Fibroblast of the aortic adventitia (primary cell): ENCODE measurements at regions not wholly inside any gene's neighbourhood (a gene's known extent, or its start where the extent isn't known, plus 50 kb on each side); places are given as distances from the start of the nearest gene placed in this dataset.

Experiments
- DNase-seq: peaks from one replicate; pipeline ENCODE4 v3.0.0-alpha.2; 2010; ENCODE audit warnings: low read depth
- H3K4me3 ChIP-seq: 2 replicates; pipeline ENCODE4 v1.5.1; 2011; ENCODE audit warnings: low read depth, mild to moderate bottlenecking, control low read depth, low read length, moderate library complexity
- TF ChIP-seq, protein P1 (sequence below): IDR thresholded peaks from 2 replicates; pipeline ENCODE4 v1.5.1; 2011; ENCODE audit warnings: mild to moderate bottlenecking, low read length, control low read depth, inconsistent platforms; ENCODE audit not compliant: insufficient read depth

GRCh38 chr17:22454070-22454999 lies 762.0 kb downstream of the KCNJ18 start:
- TF ChIP-seq, protein P1, sequence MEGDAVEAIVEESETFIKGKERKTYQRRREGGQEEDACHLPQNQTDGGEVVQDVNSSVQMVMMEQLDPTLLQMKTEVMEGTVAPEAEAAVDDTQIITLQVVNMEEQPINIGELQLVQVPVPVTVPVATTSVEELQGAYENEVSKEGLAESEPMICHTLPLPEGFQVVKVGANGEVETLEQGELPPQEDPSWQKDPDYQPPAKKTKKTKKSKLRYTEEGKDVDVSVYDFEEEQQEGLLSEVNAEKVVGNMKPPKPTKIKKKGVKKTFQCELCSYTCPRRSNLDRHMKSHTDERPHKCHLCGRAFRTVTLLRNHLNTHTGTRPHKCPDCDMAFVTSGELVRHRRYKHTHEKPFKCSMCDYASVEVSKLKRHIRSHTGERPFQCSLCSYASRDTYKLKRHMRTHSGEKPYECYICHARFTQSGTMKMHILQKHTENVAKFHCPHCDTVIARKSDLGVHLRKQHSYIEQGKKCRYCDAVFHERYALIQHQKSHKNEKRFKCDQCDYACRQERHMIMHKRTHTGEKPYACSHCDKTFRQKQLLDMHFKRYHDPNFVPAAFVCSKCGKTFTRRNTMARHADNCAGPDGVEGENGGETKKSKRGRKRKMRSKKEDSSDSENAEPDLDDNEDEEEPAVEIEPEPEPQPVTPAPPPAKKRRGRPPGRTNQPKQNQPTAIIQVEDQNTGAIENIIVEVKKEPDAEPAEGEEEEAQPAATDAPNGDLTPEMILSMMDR: no peak
- DNase-seq: no peak
- no peak overlapping the region for H3K4me3 ChIP-seq

DNA sequence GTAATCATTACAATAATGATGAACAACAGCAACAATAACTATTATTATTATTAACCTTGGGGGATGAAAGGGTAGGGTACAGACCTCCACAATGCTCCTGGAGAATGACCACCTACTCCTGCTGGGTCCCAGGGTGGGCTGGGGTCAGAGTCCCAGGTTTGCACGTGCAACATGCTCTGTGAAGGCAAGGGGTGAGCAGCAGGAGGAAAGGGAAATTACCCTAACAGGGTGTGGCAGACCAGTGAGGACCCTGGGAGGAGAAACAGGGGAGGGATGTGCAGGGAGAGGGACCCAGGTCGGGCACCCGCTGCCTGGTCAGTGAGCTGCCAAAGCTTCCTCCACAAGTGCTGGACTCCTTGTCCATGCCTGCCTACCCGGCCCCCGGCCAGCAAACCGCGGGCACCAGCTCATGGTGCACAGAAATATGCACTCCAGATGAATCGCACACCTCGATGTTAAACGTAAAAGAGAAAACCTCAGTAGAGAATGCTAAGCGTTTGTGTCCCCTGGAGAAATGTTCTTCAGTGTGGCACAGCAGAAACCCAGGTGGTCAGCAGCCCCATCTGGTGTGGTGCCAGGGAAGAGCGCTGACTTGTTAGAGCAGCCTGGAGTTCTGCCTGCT lies 767.1 kb downstream of the KCNJ18 start:
- H3K4me3 ChIP-seq: no peak overlapping the region
- TF ChIP-seq, protein P1: no peak
- DNase-seq: no peak

GRCh38 chr17:22459953-22460350 lies 767.6 kb downstream of the KCNJ18 start:
- TF ChIP-seq, protein P1: no peak
- no peak for DNase-seq
- no peak overlapping the region for H3K4me3 ChIP-seq

- DNase-seq: no peak
- H3K4me3 ChIP-seq: no peak overlapping the region
- TF ChIP-seq, protein P1: no peak
Observed at GRCh38 chr17:22460461-22461063, 768.2 kb downstream of the KCNJ18 start.

DNA sequence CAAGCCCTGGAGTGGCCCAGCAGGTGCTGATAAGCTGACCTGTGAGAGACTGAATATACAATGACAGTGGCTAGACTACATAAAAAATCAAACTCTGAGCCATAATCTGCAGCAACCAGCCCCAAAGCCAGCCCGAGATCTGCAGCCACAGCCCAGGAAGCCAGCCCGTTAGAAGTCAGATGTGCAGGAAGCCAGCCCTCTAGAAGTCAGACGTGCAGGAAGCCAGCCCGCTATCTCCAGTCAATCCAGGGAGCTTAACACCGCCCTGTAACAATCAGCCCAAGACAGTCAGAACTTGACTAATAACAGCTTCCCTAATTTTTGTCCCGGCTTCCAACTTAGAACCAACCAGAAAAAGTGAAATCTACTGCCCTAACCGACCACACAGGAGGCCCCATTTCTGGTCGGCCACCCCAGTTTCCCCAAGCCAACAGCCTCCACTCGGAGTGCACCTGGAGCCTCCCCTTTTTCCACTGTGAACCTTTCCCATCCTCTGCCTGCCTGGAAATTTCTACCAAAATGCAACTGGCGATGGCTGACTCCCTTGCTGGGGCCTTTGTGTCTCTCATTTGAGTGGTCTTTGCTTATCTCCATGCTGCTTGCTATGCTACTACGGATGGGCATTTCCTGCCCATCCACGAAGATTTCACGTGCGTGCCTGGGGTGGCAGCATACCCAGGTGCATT lies 769.3 kb downstream of the KCNJ18 start:
- TF ChIP-seq, protein P1: no peak
- H3K4me3 ChIP-seq: no peak overlapping the region
- no peak for DNase-seq

GRCh38 chr17:22462461-22462860 lies 770.1 kb downstream of the KCNJ18 start:
- H3K4me3 ChIP-seq: no peak overlapping the region
- no peak for DNase-seq
- TF ChIP-seq, protein P1: no peak
